A673 (cell line): ENCODE measurements at regions not wholly inside any gene's neighbourhood (a gene's known extent, or its start where the extent isn't known, plus 50 kb on each side); places are given as distances from the start of the nearest gene placed in this dataset.

Experiments used
- EZH2 ChIP-seq: fragments of 200-600 bp; sonication (generic); IDR thresholded peaks from 2 replicates; pipeline ENCODE4 v1.6.1; 2017; ENCODE audit warnings: borderline replicate concordance, low read depth, mild to moderate bottlenecking, mixed read lengths, antibody characterized with exemption, low read length; ENCODE audit not compliant: poor library complexity, severe bottlenecking
- TF ChIP-seq, protein P1 (sequence below): fragments of 300-800, 200-600 bp; sonication (generic); conservative IDR thresholded peaks from 2 replicates; pipeline ENCODE4 v1.5.1; 2017; ENCODE audit warnings: low read depth, mild to moderate bottlenecking, antibody characterized with exemption, low read length, moderate library complexity, mixed read lengths

GRCh38 chr13:109425821-109426689 lies 360.3 kb downstream of the IRS2 start:
- TF ChIP-seq, protein P1, sequence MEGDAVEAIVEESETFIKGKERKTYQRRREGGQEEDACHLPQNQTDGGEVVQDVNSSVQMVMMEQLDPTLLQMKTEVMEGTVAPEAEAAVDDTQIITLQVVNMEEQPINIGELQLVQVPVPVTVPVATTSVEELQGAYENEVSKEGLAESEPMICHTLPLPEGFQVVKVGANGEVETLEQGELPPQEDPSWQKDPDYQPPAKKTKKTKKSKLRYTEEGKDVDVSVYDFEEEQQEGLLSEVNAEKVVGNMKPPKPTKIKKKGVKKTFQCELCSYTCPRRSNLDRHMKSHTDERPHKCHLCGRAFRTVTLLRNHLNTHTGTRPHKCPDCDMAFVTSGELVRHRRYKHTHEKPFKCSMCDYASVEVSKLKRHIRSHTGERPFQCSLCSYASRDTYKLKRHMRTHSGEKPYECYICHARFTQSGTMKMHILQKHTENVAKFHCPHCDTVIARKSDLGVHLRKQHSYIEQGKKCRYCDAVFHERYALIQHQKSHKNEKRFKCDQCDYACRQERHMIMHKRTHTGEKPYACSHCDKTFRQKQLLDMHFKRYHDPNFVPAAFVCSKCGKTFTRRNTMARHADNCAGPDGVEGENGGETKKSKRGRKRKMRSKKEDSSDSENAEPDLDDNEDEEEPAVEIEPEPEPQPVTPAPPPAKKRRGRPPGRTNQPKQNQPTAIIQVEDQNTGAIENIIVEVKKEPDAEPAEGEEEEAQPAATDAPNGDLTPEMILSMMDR: no peak
- TF ChIP-seq EZH2: no peak
